HEK293 (cell line): ENCODE measurements at regions not wholly inside any gene's neighbourhood (a gene's known extent, or its start where the extent isn't known, plus 50 kb on each side); places are given as distances from the start of the nearest gene placed in this dataset.

Experiments
- KLF10 ChIP-seq: fragments of 450-650 bp; IDR thresholded peaks from 2 replicates; pipeline ENCODE4 v1.5.1; 2018; ENCODE audit warnings: missing biosample characterization, mild to moderate bottlenecking, missing genetic modification characterization
- MYNN ChIP-seq: fragments of 450-650 bp; formaldehyde crosslinking; IDR thresholded peaks from 2 replicates; pipeline ENCODE4 v1.5.1; 2016; ENCODE audit warnings: missing biosample characterization, missing genetic modification characterization, borderline replicate concordance
- PBX3 ChIP-seq: sonication (generic); formaldehyde crosslinking; IDR thresholded peaks from 2 replicates; pipeline ENCODE4 v1.8.1; 2022; ENCODE audit warnings: mild to moderate bottlenecking, moderate library complexity, missing genetic modification reagents
- PRDM2 ChIP-seq: fragments of 450-650 bp; formaldehyde crosslinking; IDR thresholded peaks from 2 replicates; pipeline ENCODE4 v1.5.1; 2016; ENCODE audit warnings: missing biosample characterization, missing genetic modification characterization, borderline replicate concordance
- RBAK ChIP-seq: fragments of 450-650 bp; formaldehyde crosslinking; IDR thresholded peaks from 2 replicates; pipeline ENCODE4 v1.5.1; 2016; ENCODE audit warnings: missing biosample characterization, missing genetic modification characterization
- SCRT2 ChIP-seq: fragments of 450-650 bp; formaldehyde crosslinking; IDR thresholded peaks from 2 replicates; pipeline ENCODE4 v1.5.1; 2016; ENCODE audit warnings: missing biosample characterization, missing genetic modification characterization
- YY1 ChIP-seq: fragments of 450-650 bp; formaldehyde crosslinking; IDR thresholded peaks from 2 replicates; pipeline ENCODE4 v1.5.1; 2018; ENCODE audit warnings: missing biosample characterization, missing genetic modification characterization
- ZBTB17 ChIP-seq: fragments of 450-650 bp; formaldehyde crosslinking; IDR thresholded peaks from 2 replicates; pipeline ENCODE4 v1.5.1; 2016; ENCODE audit warnings: missing biosample characterization, missing genetic modification characterization
- ZBTB21 ChIP-seq: fragments of 450-650 bp; formaldehyde crosslinking; IDR thresholded peaks from 2 replicates; pipeline ENCODE4 v1.5.1; 2017; ENCODE audit warnings: missing biosample characterization, missing genetic modification characterization
- ZBTB49 ChIP-seq: fragments of 450-650 bp; formaldehyde crosslinking; IDR thresholded peaks from 2 replicates; pipeline ENCODE4 v1.5.1; 2016; ENCODE audit warnings: missing biosample characterization, missing genetic modification characterization, low read depth
- ZNF133 ChIP-seq: fragments of 450-650 bp; formaldehyde crosslinking; IDR thresholded peaks from 2 replicates; pipeline ENCODE4 v1.5.1; 2016; ENCODE audit warnings: missing biosample characterization, missing genetic modification characterization
- ZNF184 ChIP-seq: fragments of 450-650 bp; IDR thresholded peaks from 2 replicates; pipeline ENCODE4 v1.5.1; 2018; ENCODE audit warnings: missing biosample characterization, mild to moderate bottlenecking, missing genetic modification characterization
- ZNF211 ChIP-seq: fragments of 450-650 bp; formaldehyde crosslinking; IDR thresholded peaks from 2 replicates; pipeline ENCODE4 v1.5.1; 2016; ENCODE audit warnings: low read depth, missing biosample characterization, missing genetic modification characterization
- ZNF214 ChIP-seq: fragments of 450-650 bp; formaldehyde crosslinking; IDR thresholded peaks from 2 replicates; pipeline ENCODE4 v1.5.1; 2017; ENCODE audit warnings: missing biosample characterization, mild to moderate bottlenecking, missing genetic modification characterization, borderline replicate concordance
- ZNF223 ChIP-seq: fragments of 450-650 bp; formaldehyde crosslinking; IDR thresholded peaks from 2 replicates; pipeline ENCODE4 v1.5.1; 2016; ENCODE audit warnings: missing biosample characterization, missing genetic modification characterization
- ZNF266 ChIP-seq: fragments of 450-650 bp; formaldehyde crosslinking; IDR thresholded peaks from 2 replicates; pipeline ENCODE4 v1.5.1; 2016; ENCODE audit warnings: missing biosample characterization, missing genetic modification characterization, low read depth
- ZNF366 ChIP-seq: fragments of 450-650 bp; formaldehyde crosslinking; conservative IDR thresholded peaks from 2 replicates; pipeline ENCODE4 v1.5.1; 2016; ENCODE audit warnings: missing biosample characterization, missing genetic modification characterization
- ZNF391 ChIP-seq: fragments of 450-650 bp; formaldehyde crosslinking; IDR thresholded peaks from 2 replicates; pipeline ENCODE4 v1.5.1; 2016; ENCODE audit warnings: low read depth, missing biosample characterization, missing genetic modification characterization, borderline replicate concordance
- ZNF513 ChIP-seq: fragments of 450-650 bp; IDR thresholded peaks from 2 replicates; pipeline ENCODE4 v1.5.1; 2018; ENCODE audit warnings: missing biosample characterization, missing genetic modification characterization
- ZNF544 ChIP-seq: fragments of 450-650 bp; formaldehyde crosslinking; IDR thresholded peaks from 2 replicates; pipeline ENCODE4 v1.5.0; 2017; ENCODE audit warnings: missing biosample characterization, missing genetic modification characterization
- ZNF571 ChIP-seq: fragments of 450-650 bp; formaldehyde crosslinking; IDR thresholded peaks from 2 replicates; pipeline ENCODE4 v1.5.0; 2017; ENCODE audit warnings: missing biosample characterization, missing genetic modification characterization
- ZNF639 ChIP-seq: fragments of 450-650 bp; formaldehyde crosslinking; IDR thresholded peaks from 2 replicates; pipeline ENCODE4 v1.5.1; 2016; ENCODE audit warnings: missing biosample characterization, missing genetic modification characterization
- ZNF658 ChIP-seq: fragments of 450-650 bp; formaldehyde crosslinking; IDR thresholded peaks from 2 replicates; pipeline ENCODE4; 2016; ENCODE audit warnings: missing biosample characterization, missing genetic modification characterization
- ZNF791 ChIP-seq: fragments of 450-650 bp; formaldehyde crosslinking; IDR thresholded peaks from 2 replicates; pipeline ENCODE4 v1.5.1; 2016; ENCODE audit warnings: missing biosample characterization, missing genetic modification characterization
- ZNF837 ChIP-seq: fragments of 450-650 bp; formaldehyde crosslinking; IDR thresholded peaks from 2 replicates; pipeline ENCODE4 v1.5.1; 2016; ENCODE audit warnings: missing biosample characterization, missing genetic modification characterization

GRCh38 chr6:113690281-113691259 lies 166.6 kb upstream of the MARCKS start (continued):
- TF ChIP-seq PRDM2 (tag by site-specific recombination) (no peak), ZNF266 (no peak), KLF10 (no peak), PBX3 (no peak), RBAK (tag by site-specific recombination) (no peak), ZNF223 (no peak), ZBTB21 (tag by site-specific recombination) (peak; percentile 63; the same call in 1 of the 2 replicates), ZNF791 (tag by site-specific recombination) (no peak), ZNF658 (tag by site-specific recombination) (no peak), ZBTB49 (no peak), ZNF544 (tag by site-specific recombination) (no peak), ZBTB17 (tag by site-specific recombination) (0 out of 2 replicates have a peak, but pooled peaks have one; percentile 19), ZNF366 (tag by site-specific recombination) (peak; percentile 60), ZNF184 (tag by site-specific recombination) (peak; percentile 62; the same call in 1 of the 2 replicates), ZNF837 (tag by site-specific recombination) (no peak), ZNF639 (peak; percentile 62; the same call in 1 of the 2 replicates), ZNF211 (tag by site-specific recombination) (no peak), ZNF391 (tag by site-specific recombination) (no peak), MYNN (tag by site-specific recombination) (no peak), YY1 (tag by site-specific recombination) (no peak), ZNF571 (no peak), ZNF513 (tag by site-specific recombination) (no peak), ZNF214 (tag by site-specific recombination) (no peak), ZNF133 (tag by site-specific recombination) (no peak), SCRT2 (tag by site-specific recombination) (peak; percentile 30; the same call in 1 of the 2 replicates)
